ENCODE measurements at regions not wholly inside any gene's neighbourhood (a gene's known extent, or its start where the extent isn't known, plus 50 kb on each side); places are given as distances from the start of the nearest gene placed in this dataset.
"Not testable (repeated sequence)": the region's sequence is repeated elsewhere in the genome, so short reads cannot be mapped to it uniquely, and the experiment has no call there.

DNA sequence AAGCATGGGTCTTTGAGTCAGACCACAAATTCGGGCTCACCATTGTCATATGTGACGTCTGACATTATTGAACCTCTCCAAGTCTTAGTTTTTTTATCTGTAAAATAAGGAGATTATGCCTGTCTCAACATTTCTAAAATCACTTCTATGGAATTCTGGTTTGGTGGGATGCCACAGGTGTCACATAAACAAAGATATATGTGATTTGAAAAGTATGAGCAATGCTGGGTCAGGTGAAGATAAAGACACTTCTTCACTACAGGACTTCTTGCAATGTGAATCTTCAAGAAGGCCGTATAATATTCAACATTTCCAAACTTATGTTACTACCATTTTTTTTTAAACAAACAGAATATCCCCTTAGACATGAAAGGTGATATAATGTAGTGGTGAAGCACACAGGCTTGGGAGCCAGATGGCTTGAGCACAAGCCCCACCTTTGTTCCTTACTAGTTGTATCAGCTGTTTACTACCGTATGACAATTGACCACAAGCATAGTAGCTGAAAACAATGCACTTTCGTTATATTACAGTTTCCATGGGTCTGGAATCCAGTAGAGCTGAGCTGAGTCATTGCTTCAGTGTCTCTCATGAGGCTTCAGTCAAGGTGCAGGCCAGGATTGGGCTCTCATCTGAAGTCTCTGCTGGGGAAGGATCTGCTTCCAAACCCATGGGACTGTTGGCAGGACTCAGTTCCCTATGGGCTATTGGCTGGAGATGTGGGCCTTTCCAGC, 87.7 kb downstream of the UTP18 start:
- no peak for DNase-seq

DNA sequence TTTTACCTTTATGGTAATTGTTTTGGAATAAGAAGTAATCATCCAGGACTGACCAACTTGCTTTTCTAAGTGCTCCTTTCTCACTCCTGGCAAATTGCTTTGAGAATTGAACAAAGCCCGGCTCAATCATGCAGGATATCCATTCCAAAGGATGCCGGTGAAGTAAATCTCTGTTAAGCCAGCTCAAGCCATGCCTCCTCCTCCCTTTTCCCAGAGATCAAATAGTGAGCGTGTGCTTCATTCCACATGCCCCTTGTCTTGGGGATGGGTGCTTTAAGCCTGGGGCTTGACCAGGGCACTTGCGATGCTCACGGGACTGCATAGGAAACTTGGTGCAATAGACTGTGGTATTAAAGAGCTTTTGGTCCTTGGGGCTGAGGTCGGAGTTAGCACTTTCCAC, 90.7 kb downstream of the UTP18 start:
- DNase-seq: no peak

DNA sequence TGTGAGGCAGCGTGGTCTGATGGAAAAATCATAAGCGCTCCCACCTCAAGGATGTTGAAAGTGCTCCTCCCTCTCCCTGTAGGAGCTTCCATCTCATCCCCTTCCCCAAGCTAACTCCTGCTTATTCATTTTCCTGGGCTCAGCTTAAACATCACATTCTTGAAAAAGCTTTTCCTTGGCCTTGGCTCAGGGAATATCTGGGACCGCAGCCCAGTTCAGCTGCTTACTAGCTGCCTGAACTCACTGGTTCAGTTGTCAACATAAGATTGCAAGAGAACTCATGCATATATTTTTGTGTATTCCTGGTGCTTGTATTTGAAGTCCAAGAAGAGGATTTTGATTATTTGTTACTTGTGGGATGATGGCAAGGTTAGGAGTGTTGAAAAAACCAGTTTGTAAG, 91.5 kb downstream of the UTP18 start:
- DNase-seq: no peak

DNA sequence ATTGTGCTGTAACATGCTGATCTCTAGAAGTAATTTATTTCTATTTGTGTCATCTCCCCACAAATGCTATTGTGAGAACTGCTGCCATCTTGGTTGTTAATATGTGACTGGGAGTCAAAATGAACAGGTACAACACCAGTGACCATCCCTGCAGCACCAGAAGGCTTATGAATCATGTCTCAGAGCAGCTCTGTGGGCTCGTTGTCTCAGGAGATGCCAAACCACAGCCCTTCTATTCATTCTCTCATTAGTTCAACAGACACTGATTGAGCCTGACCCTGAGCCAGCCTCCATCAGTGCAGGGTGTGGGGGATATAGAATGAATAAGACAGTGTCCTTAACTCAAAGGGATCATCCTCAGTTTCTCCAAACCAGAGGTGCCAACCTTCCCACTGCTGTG, 92.5 kb downstream of the UTP18 start:
- DNase-seq: no peak

DNA sequence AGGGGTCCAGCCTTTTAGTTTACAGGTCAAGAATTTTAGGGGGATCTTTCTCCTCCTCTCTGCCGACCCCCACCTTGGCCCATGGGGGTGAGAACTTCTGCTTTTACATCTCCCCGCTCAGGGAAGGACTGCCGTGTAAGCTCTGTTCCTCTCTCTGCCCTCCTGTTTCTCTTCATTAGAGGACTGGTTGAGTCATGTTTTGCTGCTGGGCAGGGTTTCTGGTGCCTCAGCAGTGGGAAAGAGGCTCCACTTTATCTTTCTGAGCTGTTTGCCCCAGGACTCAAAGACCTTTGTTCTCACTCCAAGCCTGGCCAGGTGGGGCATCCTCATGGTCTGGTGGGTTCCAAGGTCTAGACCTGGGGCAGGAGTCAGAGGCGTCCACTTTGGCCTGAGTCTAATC, 93.0 kb downstream of the UTP18 start:
- no peak for DNase-seq

DNA sequence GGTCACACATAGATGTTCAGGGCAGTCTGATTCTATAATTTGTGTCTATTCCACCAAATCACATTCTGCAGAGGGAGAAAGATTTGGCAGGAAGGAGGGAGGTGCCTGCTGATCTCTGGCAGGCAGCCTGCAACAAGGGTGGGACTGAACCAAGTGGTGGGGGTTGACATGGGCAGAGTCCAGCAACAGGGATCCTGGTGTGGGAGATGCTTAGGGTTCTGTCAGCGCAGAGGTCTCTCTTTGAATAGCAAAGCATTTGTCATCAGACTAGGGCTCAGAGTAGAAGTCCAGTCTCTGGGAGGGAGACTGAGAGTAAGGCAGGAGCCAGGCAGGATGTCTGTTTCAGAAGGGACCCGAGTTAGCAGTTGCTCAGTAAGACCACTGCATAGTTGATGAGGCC, 94.6 kb downstream of the UTP18 start:
- DNase-seq: no peak

DNA sequence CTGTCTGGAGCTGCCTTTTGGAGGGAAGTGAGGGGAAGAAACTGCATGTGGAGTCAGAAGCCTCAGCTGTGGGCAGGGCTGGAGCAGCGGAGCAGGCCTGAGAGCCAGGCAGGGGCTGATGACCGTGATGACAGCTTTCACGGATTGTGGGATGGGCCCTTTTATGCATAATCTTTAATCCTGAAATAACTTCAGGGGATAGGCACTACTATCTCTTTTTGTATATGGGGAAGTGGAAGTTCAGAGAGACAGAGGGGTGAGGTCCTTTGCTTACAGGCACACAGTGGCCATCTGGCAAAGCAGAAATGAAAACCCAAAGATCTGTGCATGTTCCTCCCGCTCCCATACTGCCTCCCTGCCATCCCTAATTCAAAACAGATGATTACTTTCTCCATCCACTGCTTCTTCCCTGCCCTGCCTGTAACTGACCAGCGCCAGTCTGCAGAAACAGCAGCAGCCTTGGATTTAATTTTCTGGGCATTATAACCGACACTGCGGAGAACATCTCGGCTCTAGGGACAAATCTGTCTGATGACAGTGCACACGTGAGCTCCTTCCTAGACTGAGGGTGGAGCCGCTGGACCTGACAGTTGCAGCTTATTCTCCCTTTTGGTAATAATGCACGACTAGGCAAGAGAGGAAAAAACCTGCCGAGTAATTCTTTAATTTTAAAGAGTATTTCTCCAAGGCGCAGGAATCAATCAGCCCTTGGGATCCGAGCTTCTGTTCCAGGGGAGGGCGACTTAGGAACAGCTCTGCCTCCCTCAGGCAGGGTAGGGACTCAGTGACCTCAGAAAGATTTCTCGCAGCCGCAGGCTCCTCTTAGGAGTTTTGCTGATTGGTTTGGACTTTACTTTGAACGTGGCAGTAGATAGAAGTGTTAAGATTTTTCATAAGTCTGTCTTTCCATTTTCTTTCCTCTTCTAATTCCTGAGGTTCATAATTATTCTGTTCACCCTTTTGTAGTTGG, 95.4 kb downstream of the UTP18 start:
- DNase-seq: no peak

DNA sequence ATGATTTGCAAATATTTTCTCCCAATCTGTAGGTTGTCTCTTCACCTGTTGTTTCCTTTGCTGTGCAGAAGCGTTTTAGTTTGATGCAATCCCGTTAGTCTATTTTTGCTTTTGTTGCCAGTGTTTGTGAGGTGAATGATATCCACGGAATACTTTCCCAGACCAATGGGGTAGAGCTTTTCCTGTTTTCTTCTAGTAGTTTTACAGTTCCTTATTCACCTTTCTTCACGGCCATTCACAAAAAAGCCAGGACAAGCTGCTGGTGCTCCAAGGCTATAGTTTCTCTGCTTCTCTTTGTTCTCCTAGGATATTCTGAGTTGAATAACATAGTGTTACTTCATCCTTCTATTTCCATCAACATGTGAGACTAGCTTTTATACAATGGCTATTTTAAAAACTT, 98.7 kb downstream of the UTP18 start:
- no peak for DNase-seq

DNA sequence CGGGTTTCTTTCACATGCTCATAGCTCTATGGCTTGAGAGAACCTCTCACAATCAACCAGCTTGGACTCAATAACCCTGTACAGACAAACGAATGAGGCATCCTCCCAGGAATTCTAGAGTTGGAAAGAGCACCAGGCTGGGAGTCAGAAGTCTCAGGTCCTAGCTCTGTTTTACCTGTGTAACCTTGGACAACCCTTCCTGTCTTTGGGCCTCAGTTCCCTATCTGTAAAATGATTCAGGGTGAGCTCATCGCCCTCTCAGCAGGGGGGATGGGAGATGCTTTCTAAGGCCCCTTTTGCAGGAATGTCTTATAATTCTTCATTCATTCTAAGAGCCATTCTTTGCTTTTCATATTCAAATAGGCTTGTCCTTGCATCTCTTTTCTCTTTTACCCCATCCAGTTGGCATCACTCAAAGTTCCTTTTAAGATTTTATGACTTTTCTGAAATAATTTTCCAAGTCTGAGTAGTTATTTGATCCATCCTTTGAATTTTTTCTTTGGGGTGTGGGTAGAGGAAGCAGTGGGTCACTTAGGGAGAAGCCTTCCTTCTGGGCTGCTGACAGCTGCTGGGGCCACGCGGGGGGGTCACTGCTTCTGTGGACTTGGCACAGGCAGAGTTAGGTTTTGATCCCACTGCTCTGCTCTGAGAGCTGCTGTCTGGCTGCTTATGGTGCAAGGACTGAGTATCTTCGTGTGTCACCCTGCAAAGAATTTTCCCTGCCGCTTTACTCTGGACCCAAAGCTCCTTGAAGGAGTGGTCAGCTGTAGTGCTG, 102.7 kb downstream of the UTP18 start:
- DNase-seq: no peak

DNA sequence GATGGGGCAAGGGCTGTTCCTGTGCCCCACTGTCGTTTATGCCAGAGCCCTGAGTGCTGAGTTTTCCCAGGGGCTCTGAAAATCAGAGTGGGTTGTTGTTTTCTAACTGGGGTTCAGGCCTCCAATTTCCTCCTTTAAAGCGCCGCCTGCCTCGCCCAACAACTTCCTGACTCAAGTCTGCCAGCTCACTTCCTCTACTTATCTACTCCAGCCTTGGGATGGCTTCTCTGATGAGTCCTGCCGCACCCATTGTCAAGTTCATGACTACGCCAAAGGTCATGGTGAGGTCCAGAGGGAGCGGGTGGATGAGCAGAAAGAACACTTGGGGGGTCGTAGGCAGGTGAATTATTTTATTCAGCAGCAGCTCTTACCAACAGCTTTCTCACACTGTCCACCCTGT, 104.7 kb downstream of the UTP18 start:
- DNase-seq: no peak

DNA sequence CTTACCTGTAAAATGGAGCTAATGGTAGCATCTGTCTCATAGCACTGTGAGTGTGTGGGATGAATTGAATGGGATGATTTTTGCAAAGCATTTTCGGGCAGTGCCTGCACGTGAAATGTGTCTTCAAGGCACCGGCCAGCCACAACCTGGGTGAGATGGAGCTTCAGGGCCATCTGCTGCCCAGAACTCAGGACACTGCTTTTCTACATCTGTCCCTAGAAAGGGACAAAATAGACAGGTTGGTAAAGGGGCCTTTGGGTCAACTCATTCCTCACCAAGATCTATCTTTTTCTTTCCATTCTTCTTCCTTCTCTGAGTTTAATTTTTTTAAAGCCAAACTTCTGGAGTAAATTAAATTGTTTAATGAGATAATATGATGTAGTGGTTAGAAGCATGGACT, 106.5 kb downstream of the UTP18 start:
- no peak for DNase-seq

DNA sequence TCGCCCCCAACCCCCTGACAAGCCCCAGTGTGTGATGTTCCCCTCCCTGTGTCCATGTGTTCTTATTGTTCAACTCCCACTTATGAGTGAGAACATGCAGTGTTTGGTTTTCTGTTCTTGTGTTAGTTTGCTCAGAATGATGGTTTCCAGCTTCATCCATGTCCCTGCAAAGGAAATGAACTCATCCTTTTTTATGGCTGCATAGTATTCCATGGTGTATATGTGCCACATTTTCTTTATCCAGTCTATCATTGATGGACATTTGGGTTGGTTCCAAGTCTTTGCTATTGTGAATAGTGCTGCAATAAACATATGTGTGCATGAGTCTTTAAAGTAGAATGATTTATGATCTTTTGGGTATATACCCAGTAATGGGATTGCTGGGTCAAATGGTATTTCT, 107.5 kb downstream of the UTP18 start:
- DNase-seq: not testable (repeated sequence)

DNA sequence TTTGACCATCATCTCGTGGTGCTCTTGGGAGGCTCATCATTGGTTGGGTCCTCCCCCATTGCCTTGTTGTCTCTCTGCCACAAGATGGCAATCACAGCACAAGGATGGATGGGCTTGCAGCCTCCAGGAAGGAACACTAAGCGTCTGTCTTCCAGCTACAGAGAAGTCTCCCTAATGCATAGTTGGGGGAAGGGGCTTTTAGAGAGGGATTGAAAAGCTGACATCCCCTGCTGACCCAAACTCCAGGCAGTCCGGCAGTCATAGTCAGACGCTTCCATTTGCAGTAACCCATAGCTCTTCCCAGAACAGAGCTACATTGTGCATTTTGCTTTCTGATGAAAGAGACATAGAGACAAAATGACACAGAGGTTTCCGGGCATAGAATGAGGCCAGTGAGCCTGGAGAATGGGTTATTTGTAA, 111.4 kb downstream of the UTP18 start:
- no peak for DNase-seq

DNA sequence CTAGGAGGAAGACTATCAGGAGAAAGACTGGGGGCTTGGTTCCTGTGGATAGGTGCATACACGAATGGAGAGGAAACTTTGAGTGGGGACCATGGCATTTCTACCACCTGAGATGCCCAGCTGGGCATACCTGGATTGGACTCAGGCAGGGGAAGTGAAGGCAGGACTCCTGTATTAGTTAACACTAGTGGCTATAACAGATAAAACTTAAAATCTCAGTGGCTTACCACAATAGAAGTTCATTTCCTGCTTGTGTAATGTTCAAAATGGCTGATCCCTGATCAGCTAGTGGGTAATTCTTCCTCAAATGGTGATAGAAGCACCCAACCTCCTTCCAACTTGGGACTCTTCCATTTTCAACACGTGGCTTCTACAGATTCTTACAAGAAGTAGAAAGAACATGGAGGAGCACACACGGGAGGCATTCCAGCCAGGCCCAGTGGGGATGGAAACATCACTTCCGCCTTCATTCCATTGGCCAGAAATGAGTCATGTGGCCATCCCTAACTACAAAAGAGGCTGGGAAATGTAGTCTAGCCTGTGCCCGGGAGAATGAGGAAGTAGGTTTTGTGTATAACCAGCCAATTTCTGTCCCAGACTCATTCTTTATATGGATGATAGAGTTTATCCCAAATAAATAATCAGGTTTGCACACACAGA, 112.1 kb downstream of the UTP18 start:
- DNase-seq: no peak

DNA sequence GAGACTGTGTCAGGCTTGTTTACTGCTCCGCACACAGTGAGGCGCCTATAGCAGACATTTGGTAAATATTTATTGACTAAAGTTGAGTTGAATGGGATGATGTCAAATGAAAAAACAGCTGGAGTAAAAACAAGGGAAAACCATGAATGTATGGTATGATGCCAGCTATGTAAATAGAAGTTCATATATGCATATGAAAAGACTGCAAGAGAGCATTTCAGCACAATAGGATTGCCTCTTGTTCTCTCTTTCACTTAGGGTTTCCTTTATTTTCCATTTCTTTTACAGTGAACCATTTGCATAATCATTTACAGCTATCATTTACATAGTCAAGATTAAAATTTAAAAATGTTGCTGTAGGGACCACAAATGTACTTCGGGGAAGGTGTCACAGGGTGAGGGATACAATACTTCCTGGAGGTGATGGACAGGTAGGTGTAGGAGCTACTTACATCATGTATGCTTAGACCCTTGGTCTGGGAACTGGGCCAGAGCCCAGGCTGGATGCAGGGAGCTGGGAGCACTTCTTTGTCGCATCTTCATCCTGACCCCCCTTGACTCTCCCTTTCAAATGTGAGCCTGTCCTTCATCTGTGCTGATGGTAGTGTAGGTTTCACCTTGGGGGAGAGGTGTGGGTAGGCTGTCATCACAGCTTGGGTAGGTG, 113.3 kb downstream of the UTP18 start:
- DNase-seq: no peak

DNA sequence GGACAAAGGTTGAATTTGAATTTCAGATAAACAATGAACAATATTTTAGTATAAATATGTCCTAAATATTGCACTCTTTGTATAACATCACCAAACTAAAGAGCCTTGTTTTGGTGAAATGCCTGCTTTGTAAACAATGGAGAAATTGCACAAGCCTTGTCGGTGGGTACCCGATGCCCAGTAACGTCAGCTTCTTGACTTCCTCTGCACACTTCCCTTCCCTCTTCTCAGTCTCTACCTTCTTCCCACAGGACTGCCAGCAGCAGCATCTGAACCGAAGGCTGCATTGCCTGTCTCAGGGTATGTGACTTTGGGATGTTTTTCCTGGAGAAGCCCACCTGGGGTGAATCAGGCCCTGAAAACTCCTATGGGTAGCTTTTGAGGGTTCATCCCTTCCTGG, 113.9 kb downstream of the UTP18 start:
- no peak for DNase-seq

DNA sequence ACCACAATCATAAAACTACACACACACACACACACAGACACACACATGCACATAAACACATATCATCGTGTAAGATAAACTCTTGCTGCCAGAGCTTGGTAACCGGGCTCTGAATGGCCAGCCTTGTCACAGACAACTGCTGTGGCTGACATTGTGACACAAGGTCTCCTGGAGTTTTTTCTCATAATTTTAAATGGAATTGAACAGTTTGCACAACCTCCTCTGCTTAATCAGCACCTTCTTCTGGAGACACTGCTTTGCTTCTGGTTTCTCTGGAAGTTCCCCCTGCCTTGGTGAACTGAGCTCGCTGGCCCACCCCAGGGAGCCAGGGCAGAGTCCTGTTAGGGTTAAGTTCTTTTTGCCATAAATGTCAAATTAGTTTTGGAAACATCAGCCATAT, 115.4 kb downstream of the UTP18 start:
- DNase-seq: no peak

DNA sequence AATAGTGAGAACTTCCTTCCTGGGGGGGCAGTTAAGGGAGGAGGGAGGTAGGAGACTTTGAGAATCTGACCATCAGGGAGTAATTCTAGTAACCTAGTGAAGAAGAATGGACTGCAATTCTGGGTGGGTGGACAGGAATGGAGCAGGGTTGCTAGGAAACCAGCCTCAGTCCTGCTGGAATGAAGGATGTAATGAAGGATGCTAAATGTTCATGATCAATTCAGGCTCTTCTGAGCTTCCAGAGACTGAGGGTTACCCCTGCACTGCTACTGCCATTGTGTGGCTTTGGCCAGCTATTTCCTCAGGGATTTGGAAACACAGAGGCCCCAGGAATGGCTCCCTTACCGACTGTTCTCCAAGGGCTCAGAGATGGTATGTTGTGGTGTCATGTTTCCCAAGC, 116.4 kb downstream of the UTP18 start:
- no peak for DNase-seq

DNA sequence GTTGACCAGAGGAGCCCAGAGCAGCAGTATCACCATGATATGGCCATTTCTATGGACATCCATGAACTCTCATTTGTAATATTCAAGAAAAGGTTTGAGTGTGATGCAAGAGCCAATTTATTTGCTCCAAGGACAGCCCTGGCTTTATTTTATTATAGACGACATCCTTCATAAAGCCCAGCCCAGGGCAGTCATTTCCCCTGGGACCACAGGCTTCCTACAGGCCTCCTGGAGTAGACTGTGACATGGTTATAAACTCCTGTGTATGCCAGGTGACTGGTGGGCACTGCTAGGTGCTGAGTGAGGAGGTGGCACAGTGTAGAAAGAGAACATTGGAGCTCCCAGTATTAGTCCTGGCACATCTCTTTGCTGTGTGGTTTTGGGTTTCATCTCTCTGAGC, 120.9 kb downstream of the UTP18 start:
- no peak for DNase-seq

DNA sequence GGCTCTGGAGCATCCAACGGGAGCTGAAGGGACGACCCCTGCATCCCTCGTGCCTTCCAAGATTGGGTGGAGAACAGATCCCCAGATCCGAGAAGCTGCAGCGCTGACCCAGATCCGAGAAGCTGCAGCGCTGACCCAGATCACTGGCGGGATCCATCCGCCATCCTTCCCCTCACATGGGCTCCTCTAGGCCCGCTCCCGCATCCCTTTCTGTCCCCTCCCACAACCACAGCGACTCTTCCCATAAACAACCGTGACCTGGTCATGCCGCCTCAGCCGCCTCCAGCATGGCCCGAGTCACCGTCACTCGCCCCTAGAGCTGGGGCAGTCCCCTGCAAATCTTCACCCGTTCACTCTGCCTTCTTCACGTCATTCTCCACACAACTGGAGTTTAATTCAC, 124.9 kb downstream of the UTP18 start:
- no peak for DNase-seq

DNA sequence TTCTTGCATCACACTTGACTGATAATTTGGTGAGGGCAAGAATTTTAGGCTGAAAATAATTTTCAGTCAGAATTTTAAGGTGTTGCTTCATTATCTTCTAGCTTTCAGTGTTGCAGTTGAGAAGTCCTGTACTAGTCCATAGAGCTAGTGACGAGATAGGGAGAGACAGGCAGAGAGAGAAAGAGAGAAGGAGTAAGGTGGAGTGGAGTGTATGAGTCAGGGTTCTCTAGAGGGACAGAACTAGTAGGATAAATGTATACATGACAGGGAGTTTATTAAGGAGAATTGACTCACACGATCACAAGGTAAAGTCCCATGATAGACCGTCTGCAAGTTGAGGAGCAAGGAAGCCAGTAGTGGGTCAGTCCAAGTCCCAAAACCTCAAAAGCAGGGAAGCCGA, 127.2 kb downstream of the UTP18 start:
- DNase-seq: no peak

DNA sequence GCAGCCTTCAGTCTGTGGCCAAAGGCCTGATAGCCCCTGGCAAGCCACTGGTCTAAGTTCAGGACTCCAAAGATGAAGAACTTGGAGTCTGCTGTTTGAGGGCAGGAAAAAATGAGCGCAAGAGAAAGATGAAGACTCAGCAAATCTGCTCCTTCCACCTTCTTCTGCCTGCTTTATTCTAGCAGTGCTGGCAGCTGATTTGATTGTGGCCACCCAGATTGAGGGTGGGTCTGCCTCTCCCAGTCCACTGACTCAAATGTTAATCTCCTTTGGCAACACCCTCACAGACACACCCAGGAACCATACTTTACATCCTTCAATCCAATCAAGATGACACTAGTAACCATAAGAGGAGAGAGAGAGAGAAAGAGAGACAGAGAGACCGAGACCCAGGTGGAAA, 127.6 kb downstream of the UTP18 start:
- no peak for DNase-seq

All from activated CD8-positive, alpha-beta memory T cell treated with anti-CD3 and anti-CD28 coated beads, Interleukin-2, amount 50 U/mL, for 4 hours (primary cell).